ENCODE measurements at regions not wholly inside any gene's neighbourhood (a gene's known extent, or its start where the extent isn't known, plus 50 kb on each side); places are given as distances from the start of the nearest gene placed in this dataset.

- TF ChIP-seq CTCF (IDR thresholded peaks at IDR 0.05) (no peak), MAX (CRISPR knock-in tag; IDR thresholded peaks at IDR 0.05) (no peak), CREM (CRISPR knock-in tag; IDR thresholded peaks at IDR 0.05) (no peak), ZBTB21 (CRISPR knock-in tag; IDR thresholded peaks at IDR 0.05; ENCODE audit: borderline replicate concordance) (no peak), E2F1 (CRISPR knock-in tag; IDR thresholded peaks at IDR 0.05) (no peak), CREB1 (CRISPR knock-in tag; IDR thresholded peaks at IDR 0.05) (no peak)
Observed at GRCh38 chr11:110903830-110904229, 191.6 kb upstream of the ARHGAP20 start.
